GM10266 (cell line): ENCODE measurements at regions not wholly inside any gene's neighbourhood (a gene's known extent, or its start where the extent isn't known, plus 50 kb on each side); places are given as distances from the start of the nearest gene placed in this dataset.

Experiments used
- DNase-seq: peaks from one replicate; pipeline ENCODE4 v3.0.0; 2012; ENCODE audit errors: extremely low spot score
- TF ChIP-seq, protein P1 (sequence below): IDR thresholded peaks from 2 replicates; pipeline ENCODE4 v1.5.1; 2012; ENCODE audit warnings: mild to moderate bottlenecking, low read depth; ENCODE audit not compliant: control insufficient read depth, insufficient read depth; ENCODE audit errors: missing control alignments

DNA sequence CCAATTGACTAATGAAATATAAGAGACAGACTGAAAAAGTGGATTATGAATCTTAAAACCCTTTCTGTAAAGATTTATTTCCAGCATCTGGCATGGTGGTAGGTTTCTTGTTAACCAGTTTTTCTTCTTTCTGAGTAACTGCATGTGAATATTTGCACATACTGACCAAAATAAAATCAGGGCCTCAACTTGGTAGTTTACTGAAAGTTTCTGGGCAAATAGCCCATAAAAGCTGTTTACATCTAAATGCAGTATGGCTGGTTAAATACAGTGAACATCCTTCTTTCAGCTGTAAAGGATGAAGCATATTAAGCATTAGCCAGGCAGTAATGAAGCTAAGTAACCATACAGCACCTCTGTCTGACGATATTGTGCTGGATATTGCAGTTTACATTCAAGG is 83.6 kb upstream of the EYS start:
- TF ChIP-seq, protein P1, sequence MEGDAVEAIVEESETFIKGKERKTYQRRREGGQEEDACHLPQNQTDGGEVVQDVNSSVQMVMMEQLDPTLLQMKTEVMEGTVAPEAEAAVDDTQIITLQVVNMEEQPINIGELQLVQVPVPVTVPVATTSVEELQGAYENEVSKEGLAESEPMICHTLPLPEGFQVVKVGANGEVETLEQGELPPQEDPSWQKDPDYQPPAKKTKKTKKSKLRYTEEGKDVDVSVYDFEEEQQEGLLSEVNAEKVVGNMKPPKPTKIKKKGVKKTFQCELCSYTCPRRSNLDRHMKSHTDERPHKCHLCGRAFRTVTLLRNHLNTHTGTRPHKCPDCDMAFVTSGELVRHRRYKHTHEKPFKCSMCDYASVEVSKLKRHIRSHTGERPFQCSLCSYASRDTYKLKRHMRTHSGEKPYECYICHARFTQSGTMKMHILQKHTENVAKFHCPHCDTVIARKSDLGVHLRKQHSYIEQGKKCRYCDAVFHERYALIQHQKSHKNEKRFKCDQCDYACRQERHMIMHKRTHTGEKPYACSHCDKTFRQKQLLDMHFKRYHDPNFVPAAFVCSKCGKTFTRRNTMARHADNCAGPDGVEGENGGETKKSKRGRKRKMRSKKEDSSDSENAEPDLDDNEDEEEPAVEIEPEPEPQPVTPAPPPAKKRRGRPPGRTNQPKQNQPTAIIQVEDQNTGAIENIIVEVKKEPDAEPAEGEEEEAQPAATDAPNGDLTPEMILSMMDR = no peak
- no peak for DNase-seq

DNA sequence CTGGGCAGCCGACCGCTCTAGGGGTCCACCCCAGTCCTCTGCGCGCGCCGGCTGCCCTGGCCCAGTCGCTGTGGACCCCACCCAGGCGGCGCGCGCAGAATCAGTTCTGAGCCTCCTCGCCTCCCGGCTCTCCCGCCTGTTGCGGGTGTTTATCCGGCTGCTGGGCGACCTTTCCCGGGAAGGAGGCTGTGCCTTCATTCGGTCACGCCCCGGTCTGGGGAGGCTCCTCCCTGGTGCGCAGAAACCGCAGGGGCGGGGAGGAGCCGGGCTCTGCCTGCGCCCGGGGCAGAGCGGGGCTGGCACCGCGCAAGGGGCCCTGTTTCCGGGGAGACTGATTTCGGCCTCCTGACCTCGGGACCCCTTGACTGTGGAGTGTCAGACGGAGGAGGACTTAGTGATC is 80.8 kb upstream of the EYS start:
- TF ChIP-seq, protein P1 = no peak
- no peak for DNase-seq

DNA sequence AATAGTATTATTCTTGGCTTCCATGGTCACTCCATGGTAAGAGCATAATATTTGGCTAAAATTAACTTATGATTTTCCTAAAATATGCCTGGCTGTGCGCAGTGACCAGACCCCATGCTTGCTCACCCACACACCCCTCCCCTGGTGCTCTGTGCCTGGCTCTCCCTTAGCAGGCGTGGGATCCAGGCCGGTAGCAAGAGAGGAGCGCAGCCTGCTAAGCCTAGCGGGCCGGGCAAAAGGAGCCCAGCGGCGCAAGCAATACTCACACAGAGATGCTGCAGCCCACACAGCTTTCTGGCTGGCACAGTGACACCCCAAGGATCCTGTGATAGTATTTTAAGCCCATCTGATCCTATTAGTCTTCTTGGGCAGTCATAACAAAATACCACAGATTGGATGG is 79.8 kb upstream of the EYS start:
- no peak for DNase-seq
- TF ChIP-seq, protein P1 = no peak

DNA sequence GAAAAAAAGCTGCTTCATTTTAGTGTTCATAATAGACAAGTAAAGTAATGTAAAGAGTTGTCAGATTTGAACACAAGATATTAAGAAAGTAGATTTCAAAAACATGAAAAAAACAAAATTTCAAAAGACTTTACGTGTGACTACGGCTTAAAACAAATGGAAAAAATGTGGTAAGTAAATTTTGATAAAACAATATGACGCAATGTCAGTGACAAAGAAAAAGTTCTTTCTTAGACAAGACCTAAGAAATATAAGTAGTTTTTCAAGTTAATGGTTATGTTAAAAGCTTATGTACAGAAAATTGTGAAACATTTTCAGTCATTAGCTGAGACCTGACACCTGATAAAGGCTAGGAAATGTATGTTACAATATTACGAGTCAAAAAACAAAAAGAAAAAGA is 73.7 kb upstream of the EYS start:
- TF ChIP-seq, protein P1 = no peak
- DNase-seq = no peak

DNA sequence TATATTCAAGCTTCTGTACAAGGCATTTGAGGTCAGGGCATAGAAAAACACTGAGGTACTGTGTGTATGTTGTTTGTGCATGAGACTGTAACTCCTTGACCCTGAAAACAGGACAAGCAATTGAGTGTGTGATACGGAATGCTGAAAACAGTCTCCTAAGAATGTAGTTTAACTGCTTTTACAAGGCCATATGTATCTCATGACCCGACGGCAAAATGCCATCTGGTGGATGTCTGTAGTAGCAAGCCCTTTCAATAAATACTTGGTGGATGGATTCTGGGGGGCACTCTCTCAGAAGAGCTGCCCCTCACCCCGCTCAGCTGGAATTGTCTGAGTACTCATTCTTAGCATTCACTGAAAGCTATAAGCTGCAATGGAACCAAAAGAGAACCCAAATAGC is 69.3 kb upstream of the EYS start:
- DNase-seq = no peak
- TF ChIP-seq, protein P1 = no peak

DNA sequence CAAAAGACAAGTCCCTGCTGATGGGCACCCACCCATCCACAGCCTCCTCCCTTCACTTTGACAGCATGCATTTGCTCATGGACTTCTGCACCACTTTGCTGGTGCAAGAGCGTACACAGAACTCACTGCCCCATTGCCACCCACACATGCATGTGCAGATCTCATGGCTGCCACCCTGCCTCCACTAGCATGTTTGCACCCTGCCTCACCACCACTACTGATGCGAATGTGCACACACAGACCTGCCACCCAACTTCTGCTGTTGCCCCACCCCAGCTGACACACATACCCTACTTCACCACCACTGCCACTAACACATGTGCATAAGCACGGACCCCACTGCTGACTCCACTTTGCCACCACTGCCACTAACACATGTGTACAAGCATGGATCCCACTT is 64.9 kb upstream of the EYS start:
- DNase-seq = no peak
- TF ChIP-seq, protein P1 = no peak

DNA sequence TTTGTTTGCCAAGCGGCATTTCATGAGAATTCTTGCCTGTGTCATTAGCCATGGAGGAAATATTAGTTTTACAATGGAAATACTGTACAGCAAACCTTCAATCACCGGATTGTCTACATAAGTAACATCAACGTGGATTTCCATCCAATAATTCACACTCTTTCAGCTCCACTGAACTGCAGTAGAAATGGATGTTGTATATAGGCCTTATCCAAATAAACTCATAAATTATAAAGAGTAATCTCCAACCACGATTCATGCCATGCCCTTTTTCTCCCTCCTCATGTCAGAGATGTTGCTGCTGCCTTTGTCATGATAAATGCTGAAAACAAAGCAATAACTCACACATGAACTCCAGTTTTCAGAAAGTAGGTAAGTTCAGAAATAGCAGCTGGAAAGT is 54.9 kb upstream of the EYS start:
- TF ChIP-seq, protein P1 = no peak
- no peak for DNase-seq
